OCI-LY3 (cell line): ENCODE measurements at regions not wholly inside any gene's neighbourhood (a gene's known extent, or its start where the extent isn't known, plus 50 kb on each side); places are given as distances from the start of the nearest gene placed in this dataset.

Source experiments
- EZH2phosphoT487 ChIP-seq: fragments of 200-600 bp; shearing (Covaris generic); IDR thresholded peaks from 2 replicates; pipeline ENCODE4 v1.6.1; 2018; ENCODE audit warnings: antibody characterized with exemption, mixed run types, low read depth
- TF ChIP-seq, protein P1 (sequence below): fragments of 200-600, 300-600 bp; sonication (generic); IDR thresholded peaks from 2 replicates; pipeline ENCODE4 v1.5.1; 2014; ENCODE audit warnings: antibody characterized with exemption, low read length, low read depth

DNA sequence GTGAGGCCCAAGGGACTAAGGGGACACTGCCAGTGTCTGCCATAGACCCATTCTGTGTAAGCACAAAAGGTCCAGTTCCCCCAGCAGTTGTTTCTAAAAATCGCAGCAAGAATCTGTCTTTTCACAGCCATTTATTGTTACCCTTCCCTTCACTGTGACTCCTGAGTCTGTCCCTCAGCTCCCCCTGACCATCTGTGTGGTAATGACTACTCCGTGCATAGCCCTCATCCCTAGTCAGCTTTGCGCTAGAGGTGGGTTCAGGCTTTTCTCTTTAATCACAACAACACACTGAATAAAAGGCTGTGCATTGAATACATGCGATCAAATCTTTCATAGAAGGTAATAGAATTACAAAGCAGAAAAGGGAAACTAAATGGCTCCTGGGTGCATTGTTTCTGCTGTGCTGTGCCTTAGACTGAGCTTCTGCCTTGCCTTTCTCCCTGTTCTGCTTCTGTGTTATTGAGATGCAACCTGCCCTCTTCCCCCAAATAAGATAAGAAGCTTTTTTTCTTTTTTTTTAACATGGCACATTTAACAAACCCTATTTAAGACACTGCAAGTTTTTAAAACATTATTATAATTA lies 836.0 kb upstream of the CDH2 start:
- TF ChIP-seq, protein P1, sequence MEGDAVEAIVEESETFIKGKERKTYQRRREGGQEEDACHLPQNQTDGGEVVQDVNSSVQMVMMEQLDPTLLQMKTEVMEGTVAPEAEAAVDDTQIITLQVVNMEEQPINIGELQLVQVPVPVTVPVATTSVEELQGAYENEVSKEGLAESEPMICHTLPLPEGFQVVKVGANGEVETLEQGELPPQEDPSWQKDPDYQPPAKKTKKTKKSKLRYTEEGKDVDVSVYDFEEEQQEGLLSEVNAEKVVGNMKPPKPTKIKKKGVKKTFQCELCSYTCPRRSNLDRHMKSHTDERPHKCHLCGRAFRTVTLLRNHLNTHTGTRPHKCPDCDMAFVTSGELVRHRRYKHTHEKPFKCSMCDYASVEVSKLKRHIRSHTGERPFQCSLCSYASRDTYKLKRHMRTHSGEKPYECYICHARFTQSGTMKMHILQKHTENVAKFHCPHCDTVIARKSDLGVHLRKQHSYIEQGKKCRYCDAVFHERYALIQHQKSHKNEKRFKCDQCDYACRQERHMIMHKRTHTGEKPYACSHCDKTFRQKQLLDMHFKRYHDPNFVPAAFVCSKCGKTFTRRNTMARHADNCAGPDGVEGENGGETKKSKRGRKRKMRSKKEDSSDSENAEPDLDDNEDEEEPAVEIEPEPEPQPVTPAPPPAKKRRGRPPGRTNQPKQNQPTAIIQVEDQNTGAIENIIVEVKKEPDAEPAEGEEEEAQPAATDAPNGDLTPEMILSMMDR = no peak
- TF ChIP-seq EZH2phosphoT487 = no peak
